HCT116 (cell line): ENCODE measurements at regions not wholly inside any gene's neighbourhood (a gene's known extent, or its start where the extent isn't known, plus 50 kb on each side); places are given as distances from the start of the nearest gene placed in this dataset.

ENCODE experiments used
- EZH2phosphoT487 ChIP-seq: fragments of 200-600 bp; IDR thresholded peaks from 2 replicates; pipeline ENCODE4 v1.6.1; 2018; ENCODE audit warnings: antibody characterized with exemption, borderline replicate concordance
- TCF7L2 ChIP-seq: IDR thresholded peaks from 2 replicates; pipeline ENCODE4 v1.7.0; 2011; ENCODE audit warnings: borderline replicate concordance, inconsistent platforms; ENCODE audit not compliant: insufficient read depth, insufficient read length; ENCODE audit errors: extremely low read depth
- ZFX ChIP-seq: fragments of 450-650 bp; IDR thresholded peaks from 2 replicates; pipeline ENCODE4 v1.6.1; 2017

DNA sequence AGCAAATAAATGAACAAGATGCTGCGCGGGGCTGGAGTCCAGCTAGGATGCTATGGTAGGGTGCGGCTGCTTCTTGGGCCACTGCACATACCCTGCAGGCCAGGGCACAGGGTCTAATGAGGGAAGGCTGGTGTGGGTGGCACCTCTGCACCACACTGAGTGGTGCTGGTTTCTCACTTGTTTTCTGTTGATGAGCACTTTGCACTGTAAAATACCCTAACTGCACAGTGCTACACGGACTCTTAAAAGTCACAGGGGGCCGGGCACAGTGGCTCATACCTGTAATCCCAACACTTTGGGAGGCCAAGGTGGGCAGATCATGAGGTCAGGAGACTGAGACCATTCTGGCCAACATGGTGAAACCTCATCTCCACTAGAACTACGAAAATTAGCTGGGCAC lies 52.7 kb upstream of the DMRT1 start (continued):
- TF ChIP-seq ZFX (no peak), TCF7L2 (no peak), EZH2phosphoT487 (no peak)
